GM21529 (cell line): ENCODE measurements at regions not wholly inside any gene's neighbourhood (a gene's known extent, or its start where the extent isn't known, plus 50 kb on each side); places are given as distances from the start of the nearest gene placed in this dataset.

ENCODE experiments used
- ATAC-seq: cut with Tn5 transposase; IDR thresholded peaks from one replicate; pipeline ENCODE4 v1.9.1; 2021; ENCODE audit not compliant: unreplicated experiment

DNA sequence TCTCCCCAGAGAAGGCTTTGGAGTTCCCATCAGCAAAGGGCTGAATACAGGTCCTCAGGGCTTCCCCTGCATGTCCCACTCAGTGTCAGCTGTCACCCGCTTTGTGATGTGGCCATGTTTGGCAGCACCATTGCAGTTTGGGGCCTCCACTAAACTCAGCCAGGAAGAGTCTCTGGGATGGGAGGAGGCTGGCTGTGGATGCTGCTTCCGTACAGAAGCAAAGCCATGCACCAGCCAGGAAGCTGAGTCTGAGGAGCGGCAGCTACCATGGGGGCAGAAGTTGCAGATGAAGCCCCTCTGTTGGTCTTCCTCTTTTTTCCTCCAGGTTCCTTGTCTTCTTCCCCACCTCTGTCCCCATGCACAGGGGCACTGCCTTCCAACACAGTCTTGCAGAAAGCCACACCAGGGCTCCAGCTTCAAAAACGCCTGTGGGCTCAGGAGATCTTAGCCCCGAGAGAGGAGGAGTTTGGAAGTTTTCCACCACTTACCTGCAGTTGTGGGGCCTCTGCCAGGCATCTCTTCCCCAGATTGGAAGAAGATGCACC, 416.8 kb downstream of the NPHP4 start:
- ATAC-seq, result no peak

DNA sequence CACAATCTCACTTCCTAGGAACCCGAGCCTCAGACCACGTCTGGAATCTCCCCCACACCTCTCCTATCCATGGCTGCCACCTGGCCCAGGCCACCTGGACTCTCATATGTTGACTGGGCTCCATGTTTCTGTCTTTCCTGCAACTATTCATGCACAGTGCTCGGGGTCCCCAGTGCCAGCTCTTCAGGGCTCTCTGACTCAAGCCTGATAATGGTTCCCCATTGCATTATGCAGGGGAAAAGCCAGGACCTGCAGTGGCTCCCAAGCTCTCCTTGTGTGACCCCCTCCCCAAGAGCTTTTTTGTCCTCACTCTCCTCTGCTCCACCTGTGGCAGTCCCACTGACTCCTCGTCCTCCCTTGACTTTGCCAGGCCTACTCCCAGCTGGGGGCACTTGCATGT, 417.6 kb downstream of the NPHP4 start:
- no peak for ATAC-seq

DNA sequence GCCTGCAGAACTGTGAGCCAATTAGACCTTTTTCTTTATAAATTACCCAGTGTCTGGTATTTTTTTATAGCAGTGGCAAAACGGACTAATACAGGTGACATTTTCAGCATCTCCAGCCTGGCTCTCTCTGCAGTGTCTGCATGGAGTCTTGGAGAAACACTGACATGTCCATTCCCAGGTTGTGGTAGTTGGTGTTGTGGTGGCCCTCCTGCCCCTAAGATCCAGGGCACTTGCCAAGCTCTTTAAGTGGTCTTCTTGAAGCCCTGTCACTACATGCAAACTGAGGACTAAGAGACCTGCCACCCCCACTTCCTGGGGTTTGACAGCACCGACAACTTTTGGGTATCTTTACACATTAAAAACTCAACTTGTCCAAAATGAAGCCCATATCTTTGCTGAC, 419.4 kb downstream of the NPHP4 start:
- ATAC-seq, result no peak

DNA sequence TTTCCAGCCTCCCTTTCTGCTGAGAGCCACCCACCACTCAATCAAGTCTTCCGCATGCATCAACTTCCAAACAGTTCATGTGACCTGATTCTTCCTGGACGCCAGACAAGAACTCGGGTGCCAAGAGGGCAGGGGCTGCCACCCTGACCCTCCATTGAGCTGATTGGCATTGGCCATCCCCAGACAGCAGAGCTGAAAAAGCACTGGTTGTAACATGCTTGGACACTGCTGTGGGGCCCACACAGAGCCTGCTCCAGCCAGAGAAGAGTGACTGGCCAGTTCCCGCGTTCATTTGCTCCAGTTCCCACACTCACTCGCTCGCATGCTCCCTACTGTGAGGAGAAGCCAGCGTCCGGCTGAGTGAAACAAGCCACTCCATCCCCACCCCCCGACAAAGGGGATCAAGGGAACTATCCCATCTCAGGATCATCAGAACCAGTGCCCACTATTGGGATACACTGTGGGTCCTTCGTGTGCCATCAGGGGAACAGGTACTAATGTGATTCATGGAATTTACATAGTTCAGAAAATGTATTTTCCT, 420.3 kb downstream of the NPHP4 start:
- no peak for ATAC-seq

DNA sequence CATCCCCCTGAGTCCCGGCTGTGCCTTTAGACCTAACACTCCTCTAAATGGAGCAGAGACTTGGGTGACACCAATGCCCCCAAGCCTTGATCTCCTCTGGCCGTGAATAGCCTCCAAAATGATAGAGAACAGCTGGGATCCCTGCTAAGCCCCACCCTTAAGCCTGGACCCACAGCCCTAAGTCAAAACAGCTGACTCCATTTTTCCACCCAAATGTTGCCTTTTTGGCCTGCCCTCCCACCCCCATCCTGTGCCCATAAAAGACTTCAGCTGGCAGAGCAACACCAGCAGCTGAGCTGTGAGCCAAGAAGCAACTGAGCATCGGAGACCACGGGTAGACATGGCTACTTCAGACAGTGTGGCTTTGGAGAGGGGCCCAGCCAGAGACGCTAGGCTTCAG, 420.8 kb downstream of the NPHP4 start:
- no peak for ATAC-seq

DNA sequence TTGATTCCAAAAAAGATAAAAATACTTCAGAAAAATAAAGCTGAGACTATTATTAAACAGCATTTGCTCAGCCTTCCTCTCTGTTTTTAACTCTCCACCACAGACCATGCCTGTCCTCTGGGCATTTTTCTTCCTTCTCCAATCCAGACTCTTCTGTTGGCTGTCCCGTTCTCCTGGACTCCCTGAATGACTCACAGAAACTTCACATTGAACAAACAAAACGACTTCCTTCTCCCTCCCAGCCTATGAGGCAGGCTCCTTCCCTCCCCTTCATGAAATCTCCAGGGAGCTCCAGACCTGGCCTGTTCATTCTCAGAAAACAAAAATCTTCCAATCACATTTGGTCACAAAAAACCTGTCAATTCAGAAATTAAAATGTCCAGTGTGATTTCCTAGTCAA, 421.3 kb downstream of the NPHP4 start:
- no peak for ATAC-seq

DNA sequence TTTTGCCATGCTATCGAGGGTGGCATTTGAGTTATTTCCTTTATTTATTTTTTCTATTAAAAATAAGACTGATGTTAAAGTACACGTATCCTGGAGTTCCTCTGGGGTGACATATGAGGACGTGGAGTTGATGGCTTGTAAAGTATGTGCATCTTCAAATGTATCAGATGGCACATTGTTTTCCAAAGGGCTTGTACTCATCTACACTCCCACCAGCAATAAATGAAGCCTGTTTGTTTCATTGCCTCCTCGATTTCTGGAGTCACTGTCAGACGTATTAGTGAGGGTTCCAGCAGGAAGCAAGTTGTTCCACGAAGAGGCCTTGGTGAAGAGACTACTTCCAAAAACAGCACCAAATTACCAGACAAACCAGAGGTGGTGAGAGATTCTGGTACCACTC, 423.9 kb downstream of the NPHP4 start:
- ATAC-seq, result no peak

DNA sequence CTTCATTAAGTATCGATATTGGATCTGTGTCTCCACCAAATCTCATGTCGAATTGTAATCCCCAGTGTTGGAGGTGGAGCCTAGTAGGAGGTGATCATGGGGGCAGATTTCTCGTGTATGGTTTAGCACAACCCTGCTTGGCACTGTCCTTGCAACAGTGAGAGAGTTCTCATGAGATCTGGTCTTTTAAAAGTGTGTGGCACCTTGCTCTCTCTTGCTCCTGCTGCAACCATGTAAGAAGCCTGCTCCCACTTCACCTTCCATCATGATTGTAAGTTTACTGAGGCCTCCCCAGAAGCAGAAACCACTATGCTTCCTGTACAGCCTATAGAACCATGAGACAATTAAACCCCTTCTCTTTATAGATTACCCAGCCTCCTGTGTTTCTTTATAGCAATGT, 424.4 kb downstream of the NPHP4 start:
- ATAC-seq, result no peak

DNA sequence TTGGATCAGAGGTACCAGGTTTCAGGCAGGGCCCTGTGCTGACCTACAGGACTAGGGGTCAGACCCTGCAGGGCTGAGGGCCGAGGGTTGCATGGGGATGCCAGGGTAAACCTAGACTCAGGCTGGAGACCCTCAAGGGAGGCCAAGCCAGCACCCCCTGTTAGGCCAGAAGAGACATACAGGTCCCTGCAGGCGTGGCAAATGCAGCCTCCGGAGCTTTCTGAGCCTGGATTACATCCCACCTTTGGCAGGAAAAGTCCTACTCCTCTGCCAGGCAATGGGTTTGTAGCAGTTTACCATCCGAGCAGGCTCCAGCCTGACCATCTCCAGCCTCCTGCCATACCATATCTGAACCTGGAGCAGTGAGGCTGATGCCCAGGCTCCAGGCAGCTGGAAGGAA, 425.3 kb downstream of the NPHP4 start:
- ATAC-seq, result no peak

DNA sequence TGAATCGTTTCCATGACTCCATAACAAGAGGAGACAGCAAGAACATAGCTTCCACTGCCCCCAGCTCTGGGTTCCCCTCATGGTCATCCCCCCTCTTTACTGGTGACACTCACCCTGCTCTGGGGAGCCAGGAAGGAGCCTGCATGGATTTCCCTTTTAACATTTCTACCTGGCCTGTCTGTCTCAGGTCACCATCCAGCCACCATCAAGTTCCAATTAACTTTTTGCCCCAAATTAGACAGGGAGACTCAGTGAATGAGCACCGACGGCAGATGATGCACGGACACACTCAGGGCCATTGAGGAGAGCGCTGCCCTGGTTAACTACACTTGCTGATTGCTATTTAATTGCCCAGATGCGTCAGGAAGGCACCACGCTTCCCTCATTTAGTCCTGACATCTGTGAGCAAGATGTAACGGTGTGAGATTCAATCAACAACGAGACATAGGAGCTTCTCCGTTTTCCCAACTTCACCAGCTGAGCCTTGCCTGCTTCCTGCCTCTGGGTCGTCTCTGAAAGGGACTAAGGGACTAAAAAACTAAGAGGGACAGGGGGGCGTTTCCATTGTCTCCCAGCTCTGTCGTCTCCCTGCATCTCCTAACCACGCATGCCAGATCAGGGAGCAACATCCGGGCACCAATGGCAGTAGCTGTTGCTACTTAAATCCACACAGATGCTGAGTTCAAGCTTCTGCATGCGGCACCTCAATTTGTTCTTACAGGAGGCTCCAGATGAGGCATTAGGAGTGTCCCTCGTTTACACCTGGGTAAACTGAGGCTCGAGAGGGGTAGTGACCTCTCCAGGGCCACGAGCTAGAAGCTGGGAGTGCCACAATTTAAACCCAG, 426.7 kb downstream of the NPHP4 start:
- no peak for ATAC-seq

DNA sequence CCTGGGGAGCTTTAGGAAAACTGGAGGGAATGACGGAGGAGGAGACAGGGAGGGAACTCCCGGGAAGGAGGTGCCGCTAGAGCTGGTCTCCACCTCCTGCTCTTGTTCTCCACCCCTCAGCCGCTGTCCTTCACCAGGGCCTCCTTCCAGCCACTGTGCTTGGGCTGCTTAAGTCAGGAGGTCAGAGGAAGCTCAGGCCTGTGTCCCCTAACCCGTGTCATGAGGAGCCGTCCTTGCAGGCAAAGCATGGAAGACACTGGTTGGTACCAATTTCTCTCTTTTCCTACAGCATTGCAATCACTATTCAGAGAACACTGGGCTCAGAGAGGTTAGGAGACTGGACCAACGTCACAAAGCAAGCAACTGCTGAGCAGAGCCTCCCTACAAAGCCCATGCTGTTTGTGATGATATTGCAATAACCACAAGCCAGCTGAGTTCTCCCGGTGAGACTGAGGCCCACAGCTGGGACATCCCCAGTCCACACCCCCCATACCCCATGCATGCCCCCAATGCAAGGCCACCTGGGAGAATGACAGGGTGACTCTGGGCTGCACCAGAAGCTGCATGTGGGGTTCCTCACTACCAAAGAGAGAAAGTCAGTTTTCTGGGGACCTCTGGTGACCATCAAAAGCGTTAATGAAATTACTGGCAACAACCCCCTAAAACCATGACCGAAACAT, 427.5 kb downstream of the NPHP4 start:
- no peak for ATAC-seq

DNA sequence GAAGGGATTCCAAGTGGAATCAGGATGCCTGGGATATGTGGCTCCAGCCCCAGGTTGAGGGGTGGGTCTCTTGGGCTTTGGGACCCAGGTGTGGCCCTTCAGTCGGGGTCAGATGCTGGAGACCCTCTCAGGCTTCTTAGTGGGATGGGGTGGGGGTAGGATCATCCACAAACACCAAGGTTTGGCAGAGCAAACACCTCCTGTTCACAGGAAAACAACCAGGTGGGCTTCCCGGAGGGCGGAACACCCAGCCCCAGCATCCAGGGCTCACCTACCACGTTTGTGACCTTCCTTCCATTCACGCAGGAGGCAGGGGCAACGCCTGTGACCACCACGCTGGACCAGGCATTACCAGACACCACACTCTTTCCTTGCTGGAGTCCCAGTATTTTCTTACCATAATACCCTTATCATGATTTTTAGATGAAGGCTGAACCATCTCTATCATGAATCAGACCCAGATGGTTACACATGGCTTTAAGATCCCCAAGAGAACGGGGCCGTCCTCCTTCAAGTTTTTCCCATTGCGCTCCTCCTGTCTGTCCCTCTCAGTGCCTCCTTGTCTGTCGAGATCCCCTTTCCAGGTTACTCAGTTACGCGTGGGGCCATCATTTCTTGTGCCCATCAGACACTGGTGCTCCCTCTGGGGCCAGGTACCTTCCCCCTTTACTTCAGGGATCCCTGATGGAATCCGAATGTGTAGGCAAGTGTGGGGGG, 428.2 kb downstream of the NPHP4 start:
- ATAC-seq, result no peak

DNA sequence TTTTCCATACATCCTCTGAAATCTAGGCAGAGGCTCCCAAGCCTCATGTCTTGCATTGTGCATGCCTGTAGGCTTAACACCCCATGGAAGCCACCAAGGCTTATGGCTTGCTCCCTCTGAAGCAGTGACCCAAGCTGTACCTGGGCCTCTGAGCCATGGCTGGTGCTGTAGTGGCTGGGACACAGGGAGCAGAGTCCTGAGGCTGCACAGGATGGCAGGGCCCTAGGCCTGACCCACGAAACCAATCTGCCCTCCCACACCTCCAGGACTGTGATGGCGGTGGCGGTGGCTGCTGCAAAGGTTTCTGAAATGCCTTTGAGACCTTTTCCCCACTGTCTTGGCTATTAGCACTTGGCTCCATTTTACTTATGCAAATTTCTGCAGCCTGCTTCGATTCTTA, 429.5 kb downstream of the NPHP4 start:
- no peak for ATAC-seq

DNA sequence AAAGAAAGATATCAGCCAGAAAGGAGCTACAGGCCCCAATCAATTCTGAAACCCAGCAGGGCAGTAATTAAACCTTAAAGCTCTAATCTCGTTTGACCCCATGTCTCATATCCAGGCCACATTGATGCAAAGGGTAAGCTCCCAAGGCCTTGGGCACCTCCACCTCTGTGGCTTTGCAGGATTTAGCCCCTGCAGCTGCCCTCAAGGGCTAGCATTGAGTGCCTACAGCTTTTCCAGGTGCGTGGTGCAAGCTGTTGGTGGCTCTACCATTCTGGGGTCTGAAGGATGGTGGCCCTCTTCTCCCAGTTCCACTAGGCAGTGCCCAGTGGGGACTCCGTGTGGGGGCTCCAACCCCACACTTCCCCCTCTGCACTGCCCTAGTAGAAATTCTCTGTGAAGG, 429.9 kb downstream of the NPHP4 start:
- ATAC-seq, result no peak

DNA sequence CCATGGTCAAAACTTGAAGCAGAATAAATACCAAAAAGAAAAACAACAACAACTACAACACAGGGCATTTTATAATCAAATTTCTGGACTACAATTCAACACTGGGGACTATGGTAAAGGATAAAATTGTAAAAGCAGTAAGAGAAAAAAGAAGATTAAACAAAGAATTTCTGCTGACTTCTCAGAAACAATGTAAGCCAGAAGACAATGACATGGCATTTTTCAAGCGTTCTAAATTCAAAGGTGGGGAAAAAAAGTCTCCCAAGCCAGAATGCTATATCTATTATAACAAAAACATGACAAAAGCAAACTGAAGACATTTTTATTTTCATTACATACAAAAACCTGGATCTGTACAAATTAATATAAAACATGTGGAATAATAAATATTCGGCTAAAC, 433.1 kb downstream of the NPHP4 start:
- no peak for ATAC-seq

DNA sequence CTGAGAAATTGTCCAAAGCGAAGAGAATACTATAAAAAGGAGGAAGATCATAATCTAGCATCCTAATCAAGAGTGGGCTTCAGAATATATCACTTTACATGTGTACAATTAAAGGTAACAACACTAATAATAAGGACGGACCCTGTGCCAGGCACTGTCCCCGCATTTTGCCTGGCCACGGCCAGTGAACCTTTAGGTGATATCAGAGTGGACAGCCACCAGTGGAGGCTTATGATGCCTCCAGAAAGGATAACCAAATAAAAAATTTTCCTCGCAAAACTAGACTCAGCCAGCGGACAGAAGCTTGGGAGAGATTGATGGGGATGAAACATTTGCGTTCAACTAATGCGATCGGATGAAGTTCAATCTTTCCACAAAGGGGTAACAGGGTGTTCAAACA, 436.4 kb downstream of the NPHP4 start:
- no peak for ATAC-seq

DNA sequence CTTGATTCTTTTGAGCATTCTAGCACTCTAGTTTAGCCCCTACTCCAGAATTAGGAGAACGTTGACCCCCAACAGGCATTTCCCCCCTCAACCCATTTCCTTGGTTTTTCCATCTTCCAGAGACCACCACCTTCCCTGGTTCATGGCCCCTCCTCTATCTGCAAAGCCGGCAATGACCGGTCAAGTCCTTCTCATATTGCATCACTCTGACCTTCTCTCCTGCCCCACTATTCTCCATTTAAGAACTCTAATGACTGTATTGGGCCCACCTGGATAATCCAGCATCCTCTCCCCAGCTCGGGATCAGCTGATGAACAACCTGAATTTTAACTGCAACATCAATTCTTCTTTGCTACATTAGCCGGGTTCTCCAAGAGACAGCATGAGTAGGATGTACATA, 437.4 kb downstream of the NPHP4 start:
- no peak for ATAC-seq

DNA sequence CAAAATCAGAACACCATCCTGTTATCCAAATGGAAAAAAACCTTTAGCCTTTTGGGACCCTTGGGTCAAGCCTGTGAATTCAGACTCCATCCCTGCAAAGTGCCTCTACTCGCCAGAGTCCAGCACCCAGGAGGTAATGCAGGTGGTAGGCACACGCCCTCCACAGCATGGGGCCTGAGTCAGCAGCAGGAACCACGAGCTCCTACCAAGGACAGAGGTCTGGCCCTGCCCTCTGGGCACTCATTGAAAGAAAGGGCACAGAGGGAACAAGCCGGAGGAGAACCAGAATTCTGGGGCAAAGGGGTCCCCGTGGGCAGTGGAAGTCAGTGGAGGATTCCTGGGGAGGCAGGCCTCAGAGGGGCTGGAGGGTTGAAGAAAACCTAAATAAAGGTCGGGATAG, 438.1 kb downstream of the NPHP4 start:
- ATAC-seq, result no peak

DNA sequence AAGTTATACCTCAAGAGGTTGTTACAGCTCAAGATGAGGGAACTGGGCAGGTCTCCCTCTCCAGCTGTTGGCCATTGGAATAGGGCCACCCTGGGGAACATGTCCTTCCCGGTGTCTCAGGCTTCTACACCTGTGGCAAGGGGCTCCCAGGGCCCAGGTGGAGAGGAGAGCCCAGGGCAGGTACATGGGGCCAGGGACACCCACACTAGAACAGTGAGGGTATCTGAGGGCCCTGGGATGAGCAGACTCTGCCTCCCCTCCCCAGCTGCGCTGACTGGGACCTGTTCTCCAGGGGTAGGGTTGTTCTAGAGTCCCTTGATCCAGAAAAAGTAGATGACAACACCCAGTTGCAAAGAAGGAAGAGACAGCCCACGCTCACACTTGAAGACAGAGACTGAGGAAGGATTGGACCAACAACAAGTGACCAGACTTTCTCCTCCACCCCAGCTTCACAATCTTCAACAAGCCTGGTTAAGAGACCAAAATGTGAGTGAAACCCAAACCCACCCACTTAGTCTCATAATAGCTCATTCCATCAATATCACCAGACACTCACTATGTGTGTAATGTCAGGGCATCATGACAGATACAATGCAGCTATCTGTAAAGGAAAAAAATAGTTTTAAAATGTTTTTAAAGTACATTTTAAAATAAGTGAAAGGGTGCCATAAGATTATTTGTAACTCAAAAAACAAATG, 439.3 kb downstream of the NPHP4 start:
- no peak for ATAC-seq

DNA sequence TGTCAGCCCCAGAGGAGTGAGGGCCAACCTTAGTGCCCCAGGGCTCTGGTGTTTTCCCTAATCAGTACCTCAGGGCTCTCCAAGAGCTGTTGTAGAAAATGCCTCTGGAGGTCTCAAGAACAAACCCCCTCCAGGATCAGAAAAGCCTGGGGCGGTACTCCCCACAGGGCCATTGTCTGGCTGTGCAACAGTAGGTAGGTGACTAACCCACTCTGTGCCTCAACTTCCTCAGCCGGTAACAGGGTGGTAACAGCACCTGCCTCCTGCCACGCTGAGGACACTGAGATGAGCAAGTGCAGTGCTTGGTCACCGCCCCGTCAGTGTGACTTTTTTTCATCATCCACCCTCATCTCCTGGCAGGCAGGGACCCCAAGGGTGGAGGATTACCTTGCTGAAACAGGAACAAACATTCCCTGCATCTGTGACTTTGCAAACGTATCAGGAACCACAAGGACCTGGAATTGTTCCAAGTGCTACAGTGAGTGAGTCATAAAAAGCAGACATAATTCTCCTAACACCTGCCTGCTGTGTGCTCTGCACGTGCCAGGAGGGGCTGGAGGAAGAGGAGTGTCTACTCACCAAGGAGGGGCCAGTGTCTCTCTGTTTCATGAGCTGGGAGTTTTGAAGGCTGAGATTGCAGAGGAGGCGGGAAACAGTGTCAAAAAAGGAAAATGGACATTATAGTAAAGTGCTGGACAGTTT, 440.8 kb downstream of the NPHP4 start:
- no peak for ATAC-seq
